ENCODE measurements at regions not wholly inside any gene's neighbourhood (a gene's known extent, or its start where the extent isn't known, plus 50 kb on each side); places are given as distances from the start of the nearest gene placed in this dataset.
A peak's percentile ranks its signal among the peaks of the same experiment; 100 is the strongest.

DNA sequence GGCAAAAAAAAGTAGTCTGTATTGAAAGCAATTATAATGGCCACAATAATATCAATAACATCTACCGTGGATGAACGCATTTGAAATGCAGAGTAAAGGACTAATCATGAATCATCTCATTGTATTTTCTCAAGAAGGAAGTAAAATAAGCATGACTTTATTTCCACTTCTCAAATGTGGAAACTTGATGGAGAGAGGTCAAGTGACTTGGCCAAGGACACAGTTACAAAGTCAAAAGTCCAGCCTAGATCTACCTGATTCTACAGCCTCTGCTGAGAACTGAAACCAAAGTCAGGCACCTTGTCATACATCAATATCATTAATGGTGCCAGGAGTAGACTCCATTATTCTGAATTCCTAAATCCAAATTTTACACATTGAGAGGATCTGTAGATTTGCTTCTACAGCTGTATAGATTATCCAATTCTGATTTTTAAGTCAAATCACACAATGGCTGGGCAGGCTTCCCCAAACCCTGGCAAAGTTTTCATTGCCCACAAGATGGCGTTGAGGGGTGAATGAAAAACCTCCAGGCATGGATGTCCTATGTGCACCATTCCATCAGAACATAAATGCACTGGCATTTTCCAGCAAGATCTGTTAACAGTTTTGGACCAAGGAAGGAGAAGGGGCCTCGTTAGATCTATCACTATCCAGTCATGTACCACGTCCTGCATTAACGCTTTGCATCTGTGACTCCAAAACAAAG is 423.1 kb downstream of the MAFB start:
- CTCF ChIA-PET (ENCODE audit: partially characterized antibody): interaction anchor here (0.6 to 2.8 kb wide), 7 partner anchors 8 to 205 kb away, joined by 3 to 10 read pairs (median 6); no protein-coding TSS in a partner anchor
- Histone ChIP-seq H4K8ac (ENCODE audit: extremely low read depth, insufficient read depth, low read length) (no peak overlapping the region), H3K9ac (replicated peaks in 1 of 4; ENCODE audit: extremely low read depth in 1 of 4, low read depth in 3 of 4, low read length in 3 of 4) (no peak overlapping the region), H3K23me2 (ENCODE audit: low read depth, low read length) (peaks cover 3% of the 10 kb centered on the region; the same call in 1 of the 2 replicates), H3K4me2 (ENCODE audit: insufficient read depth in 1 of 2, low read depth in 2 of 2, low read length in 2 of 2) (peak overlapping the region in 1 of 2 experiments; percentile 7; a peak in 1 of 4 replicates), H3K14ac (ENCODE audit: insufficient read length) (no peak overlapping the region), H3K4me1 (replicated peaks in 1 of 4; ENCODE audit: control insufficient read depth in 3 of 4, insufficient read depth in 4 of 4, low read length in 3 of 4) (peaks cover 7 to 21% (median 17%) of the 10 kb centered on the region in 4 experiments), H3K36me3 (ENCODE audit: control insufficient read depth in 2 of 4, insufficient read depth in 4 of 4, low read length in 3 of 4) (no peaks in the 10 kb centered on the region), H3K79me2 (ENCODE audit: control insufficient read depth in 1 of 2, insufficient read depth in 2 of 2, low read length in 2 of 2) (peaks cover 0 to 57% of the 10 kb centered on the region in 2 experiments; a peak in 3 of 4 replicates), H2BK5ac (ENCODE audit: low read depth, low read length) (peak overlapping the region; percentile 38; the same call in 1 of the 2 replicates), H3K27ac (ENCODE audit: low read depth, low read length) (no peak overlapping the region), H3K4me3 (ENCODE audit: extremely low read depth in 1 of 4, insufficient read depth in 2 of 4, low read depth in 3 of 4, low read length in 4 of 4) (no peak overlapping the region), H4K91ac (replicated peaks; ENCODE audit: insufficient read length, low read length) (no peak overlapping the region), H3K18ac (ENCODE audit: extremely low read depth, low read length) (no peak overlapping the region), H4K5ac (ENCODE audit: insufficient read length, low read depth, low read length) (no peak overlapping the region), H4K20me1 (replicated peaks in 1 of 2; ENCODE audit: control insufficient read depth in 1 of 2, insufficient read depth in 2 of 2, low read length in 2 of 2) (no peaks in the 10 kb centered on the region), H2BK120ac (replicated peaks; ENCODE audit: low read depth, low read length) (no peak overlapping the region), H2BK20ac (ENCODE audit: low read length) (peak overlapping the region; percentile 52; the same call in 1 of the 2 replicates), H3K56ac (replicated peaks; ENCODE audit: insufficient read length, low read depth, low read length) (no peak overlapping the region), H2AK5ac (ENCODE audit: low read depth, low read length) (no peak overlapping the region), H3K79me1 (ENCODE audit: low read depth, low read length) (peaks cover 5% of the 10 kb centered on the region; the same call in 1 of the 2 replicates), H2AFZ (ENCODE audit: low read length) (no peak overlapping the region), H2BK15ac (ENCODE audit: low read length) (no peak overlapping the region; the same call in 1 of the 2 replicates), H3K4ac (replicated peaks; ENCODE audit: insufficient read length, low read depth, low read length) (no peak overlapping the region), H3K27me3 (replicated peaks in 1 of 4; ENCODE audit: control insufficient read depth in 3 of 4, extremely low read depth in 1 of 4, insufficient read depth in 3 of 4, low read length in 3 of 4) (no peaks in the 10 kb centered on the region), H2BK12ac (ENCODE audit: low read depth, low read length) (no peak overlapping the region; the same call in 1 of the 2 replicates), H3K9me3 (ENCODE audit: insufficient read depth in 2 of 2, low read depth in 1 of 2, low read length in 1 of 2) (no peaks in the 10 kb centered on the region), H3K23ac (ENCODE audit: insufficient read length) (no peak overlapping the region)
- DNase-seq (ENCODE audit: low read depth in 1 of 2, low spot score in 2 of 2): no peak
- peak; percentile 82 for FAIRE-seq
- POLR2A ChIA-PET (ENCODE audit: partially characterized antibody): interaction anchor here (1.5 to 8.9 kb wide), 2 partner anchors 12 to 424 kb away, joined by 3 to 74 read pairs; no protein-coding TSS in a partner anchor
- TF ChIP-seq ZNF274 (IDR thresholded peaks at IDR 0.05; ENCODE audit: borderline replicate concordance, extremely low read depth, low read length) (no peak), RXRA (IDR thresholded peaks at IDR 0.05; ENCODE audit: insufficient read depth, low read depth, low read length) (no peak), RNF2 (IDR thresholded peaks at IDR 0.05; ENCODE audit: borderline replicate concordance, low read depth, low read length, missing control alignments, poor library complexity, severe bottlenecking) (no peak), RAD21 (IDR thresholded peaks at IDR 0.05 in 1 of 2, conservative IDR thresholded peaks at IDR 0.05 in 1 of 2; ENCODE audit: low read depth in 2 of 2, low read length in 2 of 2) (peak; percentile 64 to 67)
- TF ChIP-seq, protein P1, sequence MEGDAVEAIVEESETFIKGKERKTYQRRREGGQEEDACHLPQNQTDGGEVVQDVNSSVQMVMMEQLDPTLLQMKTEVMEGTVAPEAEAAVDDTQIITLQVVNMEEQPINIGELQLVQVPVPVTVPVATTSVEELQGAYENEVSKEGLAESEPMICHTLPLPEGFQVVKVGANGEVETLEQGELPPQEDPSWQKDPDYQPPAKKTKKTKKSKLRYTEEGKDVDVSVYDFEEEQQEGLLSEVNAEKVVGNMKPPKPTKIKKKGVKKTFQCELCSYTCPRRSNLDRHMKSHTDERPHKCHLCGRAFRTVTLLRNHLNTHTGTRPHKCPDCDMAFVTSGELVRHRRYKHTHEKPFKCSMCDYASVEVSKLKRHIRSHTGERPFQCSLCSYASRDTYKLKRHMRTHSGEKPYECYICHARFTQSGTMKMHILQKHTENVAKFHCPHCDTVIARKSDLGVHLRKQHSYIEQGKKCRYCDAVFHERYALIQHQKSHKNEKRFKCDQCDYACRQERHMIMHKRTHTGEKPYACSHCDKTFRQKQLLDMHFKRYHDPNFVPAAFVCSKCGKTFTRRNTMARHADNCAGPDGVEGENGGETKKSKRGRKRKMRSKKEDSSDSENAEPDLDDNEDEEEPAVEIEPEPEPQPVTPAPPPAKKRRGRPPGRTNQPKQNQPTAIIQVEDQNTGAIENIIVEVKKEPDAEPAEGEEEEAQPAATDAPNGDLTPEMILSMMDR (IDR thresholded peaks at IDR 0.05; ENCODE audit: control extremely low read depth in 1 of 3, insufficient read depth in 1 of 3, low read depth in 1 of 3, low read length in 3 of 3): peak; percentile 45 to 68 (median 50)
- TF ChIP-seq, protein P2, sequence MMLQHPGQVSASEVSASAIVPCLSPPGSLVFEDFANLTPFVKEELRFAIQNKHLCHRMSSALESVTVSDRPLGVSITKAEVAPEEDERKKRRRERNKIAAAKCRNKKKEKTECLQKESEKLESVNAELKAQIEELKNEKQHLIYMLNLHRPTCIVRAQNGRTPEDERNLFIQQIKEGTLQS (IDR thresholded peaks at IDR 0.05; ENCODE audit: insufficient read depth, low read depth, low read length): no peak
- WGBS, 2 experiments (ENCODE audit: extremely low coverage in 1 of 2, insufficient coverage in 1 of 2, insufficient read length in 1 of 2, insufficient replicate concordance in 2 of 2, low coverage in 1 of 2, low lambda C conversion rate in 2 of 2, missing lambda C conversion rate in 1 of 2): 77% methylated on average over 6 of the region's 6 CpGs; no CpG with 5 or more reads in 1 of the 2 experiments
